ENCODE measurements at regions not wholly inside any gene's neighbourhood (a gene's known extent, or its start where the extent isn't known, plus 50 kb on each side); places are given as distances from the start of the nearest gene placed in this dataset.

- Histone ChIP-seq H3K27ac (ENCODE audit: low read depth, low read length) (no peak overlapping the region), H3K9ac (ENCODE audit: low read length) (no peak overlapping the region), H3K4me3 (ENCODE audit: low read depth, low read length) (no peak overlapping the region), H3K27me3 (ENCODE audit: control insufficient read depth, insufficient read depth, low read length) (no peaks in the 10 kb centered on the region), H3K9me3 (ENCODE audit: control insufficient read depth, insufficient read depth, low read depth, low read length) (no peaks in the 10 kb centered on the region), H3K4me1 (ENCODE audit: control insufficient read depth, insufficient read depth, low read length) (peaks cover 6% of the 10 kb centered on the region), H3K36me3 (ENCODE audit: control insufficient read depth, insufficient read depth, low read length) (no peaks in the 10 kb centered on the region)
Observed at GRCh38 chr1:90591355-90591969, 125.6 kb downstream of the BARHL2 start.

GRCh38 chr1:90580176-90580575 is 136.9 kb downstream of the BARHL2 start:
- H3K27me3 ChIP-seq (ENCODE audit: control insufficient read depth, insufficient read depth, low read length): peaks cover 3% of the 10 kb centered on the region; the same call in 1 of the 2 replicates
- no peaks in the 10 kb centered on the region for H3K36me3 ChIP-seq (ENCODE audit: control insufficient read depth, insufficient read depth, low read length)
- H3K27ac ChIP-seq (ENCODE audit: low read depth, low read length): no peak overlapping the region
- H3K4me1 ChIP-seq (ENCODE audit: control insufficient read depth, insufficient read depth, low read length): no peaks in the 10 kb centered on the region
- H3K4me3 ChIP-seq (ENCODE audit: low read depth, low read length): no peak overlapping the region
- H3K9ac ChIP-seq (ENCODE audit: low read length): no peak overlapping the region
- H3K9me3 ChIP-seq (ENCODE audit: control insufficient read depth, insufficient read depth, low read depth, low read length): peaks cover 7% of the 10 kb centered on the region; the same call in 1 of the 2 replicates

- no peak overlapping the region for H3K4me3 ChIP-seq (ENCODE audit: low read depth, low read length)
- H3K27me3 ChIP-seq (ENCODE audit: control insufficient read depth, insufficient read depth, low read length): peaks cover 3% of the 10 kb centered on the region; the same call in 1 of the 2 replicates
- no peak overlapping the region for H3K27ac ChIP-seq (ENCODE audit: low read depth, low read length)
- no peaks in the 10 kb centered on the region for H3K36me3 ChIP-seq (ENCODE audit: control insufficient read depth, insufficient read depth, low read length)
- peaks cover 10% of the 10 kb centered on the region; the same call in 1 of the 2 replicates for H3K9me3 ChIP-seq (ENCODE audit: control insufficient read depth, insufficient read depth, low read depth, low read length)
- no peaks in the 10 kb centered on the region for H3K4me1 ChIP-seq (ENCODE audit: control insufficient read depth, insufficient read depth, low read length)
- no peak overlapping the region for H3K9ac ChIP-seq (ENCODE audit: low read length)
Observed at GRCh38 chr1:90579212-90579802, 137.8 kb downstream of the BARHL2 start.

DNA sequence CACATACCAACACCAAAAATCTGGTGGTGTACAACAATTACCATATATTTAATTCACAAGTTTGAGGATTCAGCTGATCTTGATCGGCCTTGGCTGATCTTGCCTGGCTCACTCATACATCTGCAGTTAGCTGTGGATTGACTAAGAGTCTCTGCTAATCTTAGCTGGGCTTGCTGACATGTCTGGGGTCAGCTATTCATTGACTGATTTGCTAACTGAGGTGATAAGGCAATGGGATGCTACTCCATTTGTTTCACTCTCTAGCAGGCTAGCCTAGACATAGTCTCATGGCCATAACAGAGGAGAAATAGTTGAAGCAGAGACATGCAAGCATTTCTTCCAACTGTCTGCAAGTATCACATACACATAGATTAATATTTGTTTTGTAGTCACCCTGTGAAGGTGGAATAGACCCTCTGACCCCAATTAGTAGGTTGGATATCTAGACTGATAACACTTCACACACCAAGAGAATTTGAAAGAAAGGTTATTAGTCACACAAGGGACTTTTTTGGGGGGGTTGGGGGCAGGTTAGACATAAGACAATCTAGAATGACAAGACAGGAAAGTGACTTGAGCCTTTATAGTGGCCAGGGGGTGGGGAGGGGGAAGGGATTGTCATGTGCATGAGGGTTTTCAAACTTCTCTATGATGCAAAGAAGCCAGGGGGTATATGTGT is 142.3 kb downstream of the BARHL2 start:
- no peak overlapping the region for H3K4me3 ChIP-seq (ENCODE audit: low read depth, low read length)
- no peaks in the 10 kb centered on the region for H3K36me3 ChIP-seq (ENCODE audit: control insufficient read depth, insufficient read depth, low read length)
- no peak overlapping the region for H3K27ac ChIP-seq (ENCODE audit: low read depth, low read length)
- no peaks in the 10 kb centered on the region for H3K4me1 ChIP-seq (ENCODE audit: control insufficient read depth, insufficient read depth, low read length)
- no peak overlapping the region for H3K9ac ChIP-seq (ENCODE audit: low read length)
- H3K27me3 ChIP-seq (ENCODE audit: control insufficient read depth, insufficient read depth, low read length): peaks cover 3% of the 10 kb centered on the region; the same call in 1 of the 2 replicates
- peaks cover 3% of the 10 kb centered on the region; the same call in 1 of the 2 replicates for H3K9me3 ChIP-seq (ENCODE audit: control insufficient read depth, insufficient read depth, low read depth, low read length)

DNA sequence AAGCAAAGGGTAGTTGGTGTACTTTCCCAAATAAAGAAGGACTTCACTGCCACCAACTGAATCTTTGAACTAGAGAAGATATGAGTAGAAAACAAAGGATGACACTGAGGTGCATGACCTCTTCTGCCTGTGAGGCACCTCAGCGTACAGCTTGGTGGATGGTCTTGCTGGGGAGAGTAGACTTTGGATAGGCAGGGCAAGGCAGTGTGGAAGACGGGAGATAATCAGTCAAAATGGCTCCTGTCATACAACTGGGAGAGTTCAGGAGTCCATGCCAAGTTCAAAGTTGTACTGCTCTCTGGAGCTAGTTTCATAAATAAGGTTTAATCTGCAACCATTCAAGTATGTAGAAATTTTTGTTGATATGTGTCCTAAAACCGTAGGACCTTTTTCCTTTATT is 143.4 kb downstream of the BARHL2 start:
- no peak overlapping the region for H3K4me3 ChIP-seq (ENCODE audit: low read depth, low read length)
- no peak overlapping the region for H3K27ac ChIP-seq (ENCODE audit: low read depth, low read length)
- H3K4me1 ChIP-seq (ENCODE audit: control insufficient read depth, insufficient read depth, low read length): no peaks in the 10 kb centered on the region
- H3K36me3 ChIP-seq (ENCODE audit: control insufficient read depth, insufficient read depth, low read length): no peaks in the 10 kb centered on the region
- H3K9me3 ChIP-seq (ENCODE audit: control insufficient read depth, insufficient read depth, low read depth, low read length): peaks cover 3% of the 10 kb centered on the region; the same call in 1 of the 2 replicates
- H3K9ac ChIP-seq (ENCODE audit: low read length): no peak overlapping the region
- peaks cover 1% of the 10 kb centered on the region; the same call in 1 of the 2 replicates for H3K27me3 ChIP-seq (ENCODE audit: control insufficient read depth, insufficient read depth, low read length)

- Histone ChIP-seq H3K9me3 (ENCODE audit: control insufficient read depth, insufficient read depth, low read depth, low read length) (peaks cover 3% of the 10 kb centered on the region; the same call in 1 of the 2 replicates), H3K36me3 (ENCODE audit: control insufficient read depth, insufficient read depth, low read length) (no peaks in the 10 kb centered on the region), H3K4me1 (ENCODE audit: control insufficient read depth, insufficient read depth, low read length) (no peaks in the 10 kb centered on the region), H3K27ac (ENCODE audit: low read depth, low read length) (no peak overlapping the region), H3K4me3 (ENCODE audit: low read depth, low read length) (no peak overlapping the region), H3K27me3 (ENCODE audit: control insufficient read depth, insufficient read depth, low read length) (no peaks in the 10 kb centered on the region), H3K9ac (ENCODE audit: low read length) (no peak overlapping the region)
Observed at GRCh38 chr1:90572446-90572845, 144.7 kb downstream of the BARHL2 start.

DNA sequence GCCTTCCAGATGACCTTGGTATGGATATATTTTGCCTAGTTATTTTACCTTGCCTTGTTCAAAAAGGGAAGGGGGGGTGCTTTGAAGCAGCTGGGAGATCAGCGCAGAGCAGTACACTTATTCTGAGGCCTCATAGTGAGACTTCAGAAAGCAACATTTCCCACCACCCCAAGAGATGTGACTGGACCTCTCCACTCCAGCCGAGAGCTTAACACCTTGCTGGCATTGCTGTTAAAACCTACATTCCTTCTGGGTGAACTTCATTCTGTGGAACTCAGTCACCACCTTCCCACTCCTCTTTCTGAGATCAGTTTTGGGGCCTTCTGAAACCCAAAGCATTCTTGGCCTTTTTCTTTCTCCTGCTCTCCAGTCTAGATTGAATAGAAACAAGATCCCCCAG is 148.7 kb downstream of the BARHL2 start:
- H3K9me3 ChIP-seq (ENCODE audit: control insufficient read depth, insufficient read depth, low read depth, low read length): no peaks in the 10 kb centered on the region

DNA sequence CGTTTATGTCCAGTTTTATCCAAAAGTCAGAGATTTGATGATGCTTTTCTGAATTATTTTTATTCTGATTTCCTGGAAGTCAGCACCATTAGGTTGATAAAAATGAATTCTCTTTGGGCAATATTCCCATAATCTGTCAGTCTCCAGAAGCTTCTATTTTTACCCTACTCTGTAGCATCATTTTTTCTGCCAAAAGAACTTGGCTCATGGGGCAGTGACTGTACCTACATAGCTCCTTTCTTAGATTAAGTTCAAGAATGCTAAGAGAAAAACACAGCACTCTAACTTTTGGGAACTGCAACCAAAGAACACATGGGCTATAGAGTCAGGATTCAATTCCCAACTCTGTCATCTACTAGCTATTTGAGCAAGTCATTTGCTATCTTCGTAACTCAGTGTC is 152.9 kb downstream of the BARHL2 start:
- Histone ChIP-seq H3K4me1 (ENCODE audit: control insufficient read depth, insufficient read depth, low read length) (peaks cover 22% of the 10 kb centered on the region), H3K27me3 (ENCODE audit: control insufficient read depth, insufficient read depth, low read length) (peaks cover 29% of the 10 kb centered on the region), H3K9me3 (ENCODE audit: control insufficient read depth, insufficient read depth, low read depth, low read length) (no peaks in the 10 kb centered on the region), H3K9ac (ENCODE audit: low read length) (no peak overlapping the region), H3K4me3 (ENCODE audit: low read depth, low read length) (no peak overlapping the region), H3K36me3 (ENCODE audit: control insufficient read depth, insufficient read depth, low read length) (no peaks in the 10 kb centered on the region), H3K27ac (ENCODE audit: low read depth, low read length) (no peak overlapping the region)

More for the DNA sequence above, 148.7 kb downstream of the BARHL2 start:
- Histone ChIP-seq H3K9ac (ENCODE audit: low read length) (no peak overlapping the region), H3K36me3 (ENCODE audit: control insufficient read depth, insufficient read depth, low read length) (no peaks in the 10 kb centered on the region), H3K4me1 (ENCODE audit: control insufficient read depth, insufficient read depth, low read length) (no peaks in the 10 kb centered on the region), H3K4me3 (ENCODE audit: low read depth, low read length) (no peak overlapping the region), H3K27me3 (ENCODE audit: control insufficient read depth, insufficient read depth, low read length) (no peaks in the 10 kb centered on the region; the same call in 1 of the 2 replicates), H3K27ac (ENCODE audit: low read depth, low read length) (no peak overlapping the region)

- peaks cover 33% of the 10 kb centered on the region for H3K4me1 ChIP-seq (ENCODE audit: control insufficient read depth, insufficient read depth, low read length)
Observed at GRCh38 chr1:90562892-90563291, 154.2 kb downstream of the BARHL2 start.

DNA sequence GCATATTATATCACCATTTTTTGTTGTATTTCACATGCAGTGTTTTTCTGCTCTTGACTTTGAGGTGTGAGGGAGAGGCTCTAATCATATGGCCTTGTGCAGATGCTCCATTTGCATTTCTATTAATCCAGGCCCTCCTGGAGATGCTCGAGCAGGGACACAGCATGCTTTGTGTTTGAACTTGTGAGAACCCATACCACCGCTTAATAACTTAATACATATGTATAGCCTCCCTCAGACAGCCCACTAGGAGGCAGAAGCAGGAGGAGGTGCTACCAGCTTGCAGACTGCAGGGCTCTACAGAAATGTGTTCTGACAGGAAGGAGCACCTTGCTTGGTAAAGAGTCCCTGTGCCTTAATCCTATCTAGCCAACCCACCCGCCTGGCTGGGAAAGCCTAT is 155.2 kb downstream of the BARHL2 start:
- Histone ChIP-seq H3K4me3 (ENCODE audit: low read depth, low read length) (no peak overlapping the region), H3K36me3 (ENCODE audit: control insufficient read depth, insufficient read depth, low read length) (no peaks in the 10 kb centered on the region), H3K9me3 (ENCODE audit: control insufficient read depth, insufficient read depth, low read depth, low read length) (no peaks in the 10 kb centered on the region), H3K27ac (ENCODE audit: low read depth, low read length) (no peak overlapping the region), H3K27me3 (ENCODE audit: control insufficient read depth, insufficient read depth, low read length) (peaks cover 33% of the 10 kb centered on the region), H3K4me1 (ENCODE audit: control insufficient read depth, insufficient read depth, low read length) (peaks cover 33% of the 10 kb centered on the region), H3K9ac (ENCODE audit: low read length) (no peak overlapping the region)

More at GRCh38 chr1:90562892-90563291, 154.2 kb downstream of the BARHL2 start:
- no peak overlapping the region for H3K4me3 ChIP-seq (ENCODE audit: low read depth, low read length)
- no peaks in the 10 kb centered on the region for H3K9me3 ChIP-seq (ENCODE audit: control insufficient read depth, insufficient read depth, low read depth, low read length)
- no peaks in the 10 kb centered on the region for H3K36me3 ChIP-seq (ENCODE audit: control insufficient read depth, insufficient read depth, low read length)
- H3K9ac ChIP-seq (ENCODE audit: low read length): no peak overlapping the region
- no peak overlapping the region for H3K27ac ChIP-seq (ENCODE audit: low read depth, low read length)
- peaks cover 33% of the 10 kb centered on the region for H3K27me3 ChIP-seq (ENCODE audit: control insufficient read depth, insufficient read depth, low read length)
